Esophagus squamous epithelium (tissue), 4 donors: ENCODE measurements at regions not wholly inside any gene's neighbourhood (a gene's known extent, or its start where the extent isn't known, plus 50 kb on each side); places are given as distances from the start of the nearest gene placed in this dataset.

Source experiments
- POLR2A ChIP-seq, 4 donors: fragments of 450-650 bp; IDR thresholded peaks; one replicate each; pipeline ENCODE4 v1.6.1; 2017; ENCODE audit warnings: antibody characterized with exemption in 4 of 4, mild to moderate bottlenecking in 4 of 4, moderate library complexity in 3 of 4
- TF ChIP-seq, protein P1 (sequence below), 6 experiments: fragments of 450-650 bp in 4 of 6; fragments of 200-600 bp in 2 of 6; sonication (generic) in 2 of 6; IDR thresholded peaks; one replicate each; pipeline ENCODE4 v1.5.1; 2016 to 2019; ENCODE audit warnings: antibody characterized with exemption in 6 of 6, mild to moderate bottlenecking in 4 of 6, moderate library complexity in 4 of 6

GRCh38 chr1:229757226-229757625 is 131.2 kb downstream of the URB2 start:
- TF ChIP-seq, protein P1, sequence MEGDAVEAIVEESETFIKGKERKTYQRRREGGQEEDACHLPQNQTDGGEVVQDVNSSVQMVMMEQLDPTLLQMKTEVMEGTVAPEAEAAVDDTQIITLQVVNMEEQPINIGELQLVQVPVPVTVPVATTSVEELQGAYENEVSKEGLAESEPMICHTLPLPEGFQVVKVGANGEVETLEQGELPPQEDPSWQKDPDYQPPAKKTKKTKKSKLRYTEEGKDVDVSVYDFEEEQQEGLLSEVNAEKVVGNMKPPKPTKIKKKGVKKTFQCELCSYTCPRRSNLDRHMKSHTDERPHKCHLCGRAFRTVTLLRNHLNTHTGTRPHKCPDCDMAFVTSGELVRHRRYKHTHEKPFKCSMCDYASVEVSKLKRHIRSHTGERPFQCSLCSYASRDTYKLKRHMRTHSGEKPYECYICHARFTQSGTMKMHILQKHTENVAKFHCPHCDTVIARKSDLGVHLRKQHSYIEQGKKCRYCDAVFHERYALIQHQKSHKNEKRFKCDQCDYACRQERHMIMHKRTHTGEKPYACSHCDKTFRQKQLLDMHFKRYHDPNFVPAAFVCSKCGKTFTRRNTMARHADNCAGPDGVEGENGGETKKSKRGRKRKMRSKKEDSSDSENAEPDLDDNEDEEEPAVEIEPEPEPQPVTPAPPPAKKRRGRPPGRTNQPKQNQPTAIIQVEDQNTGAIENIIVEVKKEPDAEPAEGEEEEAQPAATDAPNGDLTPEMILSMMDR (IDR thresholded peaks at IDR 0.05) = no peak
- TF ChIP-seq POLR2A (IDR thresholded peaks at IDR 0.05) = no peak
